Astrocyte (in vitro differentiated cells and primary cell): ENCODE measurements at regions not wholly inside any gene's neighbourhood (a gene's known extent, or its start where the extent isn't known, plus 50 kb on each side); places are given as distances from the start of the nearest gene placed in this dataset.

Source experiments
- EZH2 ChIP-seq: IDR thresholded peaks from 2 replicates; pipeline ENCODE4 v1.6.1; 2012; ENCODE audit warnings: mild to moderate bottlenecking, low read length, inconsistent platforms; ENCODE audit not compliant: insufficient read depth
- TF ChIP-seq, protein P1 (sequence below): IDR thresholded peaks from 2 replicates; pipeline ENCODE4 v1.5.1; 2011; ENCODE audit warnings: low read depth, mild to moderate bottlenecking, inconsistent platforms, low read length, moderate library complexity; ENCODE audit not compliant: insufficient read depth

DNA sequence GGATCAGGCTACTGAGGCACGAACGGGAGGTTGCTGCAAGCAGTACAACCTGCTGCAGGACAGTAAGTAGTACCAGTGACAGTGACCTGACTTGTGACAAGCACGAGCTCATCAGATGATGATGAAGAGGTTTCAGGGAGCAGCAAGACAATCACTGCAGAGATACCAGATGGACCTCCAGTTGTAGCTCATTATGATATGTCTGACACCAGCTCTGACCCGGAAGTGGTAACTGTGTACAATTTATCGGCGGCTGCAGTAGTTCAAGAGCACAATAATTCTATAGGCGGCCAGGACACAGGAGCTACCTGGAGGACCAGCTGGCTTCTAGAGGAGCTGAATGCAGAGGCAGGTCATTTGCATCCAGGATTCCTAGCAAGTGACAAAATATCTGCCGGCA, 64.0 kb upstream of the GULP1 start:
- TF ChIP-seq, protein P1, sequence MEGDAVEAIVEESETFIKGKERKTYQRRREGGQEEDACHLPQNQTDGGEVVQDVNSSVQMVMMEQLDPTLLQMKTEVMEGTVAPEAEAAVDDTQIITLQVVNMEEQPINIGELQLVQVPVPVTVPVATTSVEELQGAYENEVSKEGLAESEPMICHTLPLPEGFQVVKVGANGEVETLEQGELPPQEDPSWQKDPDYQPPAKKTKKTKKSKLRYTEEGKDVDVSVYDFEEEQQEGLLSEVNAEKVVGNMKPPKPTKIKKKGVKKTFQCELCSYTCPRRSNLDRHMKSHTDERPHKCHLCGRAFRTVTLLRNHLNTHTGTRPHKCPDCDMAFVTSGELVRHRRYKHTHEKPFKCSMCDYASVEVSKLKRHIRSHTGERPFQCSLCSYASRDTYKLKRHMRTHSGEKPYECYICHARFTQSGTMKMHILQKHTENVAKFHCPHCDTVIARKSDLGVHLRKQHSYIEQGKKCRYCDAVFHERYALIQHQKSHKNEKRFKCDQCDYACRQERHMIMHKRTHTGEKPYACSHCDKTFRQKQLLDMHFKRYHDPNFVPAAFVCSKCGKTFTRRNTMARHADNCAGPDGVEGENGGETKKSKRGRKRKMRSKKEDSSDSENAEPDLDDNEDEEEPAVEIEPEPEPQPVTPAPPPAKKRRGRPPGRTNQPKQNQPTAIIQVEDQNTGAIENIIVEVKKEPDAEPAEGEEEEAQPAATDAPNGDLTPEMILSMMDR, result no peak
- no peak for TF ChIP-seq EZH2
